GM19438 (cell line): ENCODE measurements at regions not wholly inside any gene's neighbourhood (a gene's known extent, or its start where the extent isn't known, plus 50 kb on each side); places are given as distances from the start of the nearest gene placed in this dataset.

ENCODE experiments used
- ATAC-seq: cut with Tn5 transposase; IDR thresholded peaks from one replicate; pipeline ENCODE4 v1.9.1; 2021; ENCODE audit warnings: low read depth; ENCODE audit not compliant: unreplicated experiment

- no peak for ATAC-seq
Observed at GRCh38 chr3:64865839-64866570, 178.2 kb upstream of the ADAMTS9 start.

GRCh38 chr3:64863226-64864212 lies 175.7 kb upstream of the ADAMTS9 start:
- no peak for ATAC-seq

- no peak for ATAC-seq
Observed at GRCh38 chr3:64861684-64862083, 173.9 kb upstream of the ADAMTS9 start.

- ATAC-seq = no peak
Observed at GRCh38 chr3:64860536-64860870, 172.7 kb upstream of the ADAMTS9 start.

GRCh38 chr3:64859625-64860535 lies 172.1 kb upstream of the ADAMTS9 start:
- no peak for ATAC-seq

GRCh38 chr3:64856977-64857516 lies 169.2 kb upstream of the ADAMTS9 start:
- no peak for ATAC-seq

GRCh38 chr3:64856106-64856505 lies 168.3 kb upstream of the ADAMTS9 start:
- ATAC-seq = no peak

GRCh38 chr3:64853456-64853855 lies 165.7 kb upstream of the ADAMTS9 start:
- ATAC-seq = no peak

GRCh38 chr3:64852738-64853137 lies 164.9 kb upstream of the ADAMTS9 start:
- ATAC-seq = no peak

- ATAC-seq = no peak
Observed at GRCh38 chr3:64848822-64849221, 161.0 kb upstream of the ADAMTS9 start.

GRCh38 chr3:64848127-64848800 lies 160.5 kb upstream of the ADAMTS9 start:
- no peak for ATAC-seq

GRCh38 chr3:64844558-64844957 lies 156.8 kb upstream of the ADAMTS9 start:
- ATAC-seq = no peak

- ATAC-seq = no peak
Observed at GRCh38 chr3:64837986-64838735, 150.4 kb upstream of the ADAMTS9 start.

- ATAC-seq = no peak
Observed at GRCh38 chr3:64837126-64837738, 149.4 kb upstream of the ADAMTS9 start.

GRCh38 chr3:64836097-64836496 lies 148.3 kb upstream of the ADAMTS9 start:
- no peak for ATAC-seq

GRCh38 chr3:64832098-64832497 lies 144.3 kb upstream of the ADAMTS9 start:
- no peak for ATAC-seq

- ATAC-seq = no peak
Observed at GRCh38 chr3:64830681-64831080, 142.9 kb upstream of the ADAMTS9 start.

GRCh38 chr3:64829331-64829730 lies 141.5 kb upstream of the ADAMTS9 start:
- no peak for ATAC-seq

GRCh38 chr3:64828276-64828675 lies 140.5 kb upstream of the ADAMTS9 start:
- no peak for ATAC-seq
